ENCODE measurements at regions not wholly inside any gene's neighbourhood (a gene's known extent, or its start where the extent isn't known, plus 50 kb on each side); places are given as distances from the start of the nearest gene placed in this dataset.

DNA sequence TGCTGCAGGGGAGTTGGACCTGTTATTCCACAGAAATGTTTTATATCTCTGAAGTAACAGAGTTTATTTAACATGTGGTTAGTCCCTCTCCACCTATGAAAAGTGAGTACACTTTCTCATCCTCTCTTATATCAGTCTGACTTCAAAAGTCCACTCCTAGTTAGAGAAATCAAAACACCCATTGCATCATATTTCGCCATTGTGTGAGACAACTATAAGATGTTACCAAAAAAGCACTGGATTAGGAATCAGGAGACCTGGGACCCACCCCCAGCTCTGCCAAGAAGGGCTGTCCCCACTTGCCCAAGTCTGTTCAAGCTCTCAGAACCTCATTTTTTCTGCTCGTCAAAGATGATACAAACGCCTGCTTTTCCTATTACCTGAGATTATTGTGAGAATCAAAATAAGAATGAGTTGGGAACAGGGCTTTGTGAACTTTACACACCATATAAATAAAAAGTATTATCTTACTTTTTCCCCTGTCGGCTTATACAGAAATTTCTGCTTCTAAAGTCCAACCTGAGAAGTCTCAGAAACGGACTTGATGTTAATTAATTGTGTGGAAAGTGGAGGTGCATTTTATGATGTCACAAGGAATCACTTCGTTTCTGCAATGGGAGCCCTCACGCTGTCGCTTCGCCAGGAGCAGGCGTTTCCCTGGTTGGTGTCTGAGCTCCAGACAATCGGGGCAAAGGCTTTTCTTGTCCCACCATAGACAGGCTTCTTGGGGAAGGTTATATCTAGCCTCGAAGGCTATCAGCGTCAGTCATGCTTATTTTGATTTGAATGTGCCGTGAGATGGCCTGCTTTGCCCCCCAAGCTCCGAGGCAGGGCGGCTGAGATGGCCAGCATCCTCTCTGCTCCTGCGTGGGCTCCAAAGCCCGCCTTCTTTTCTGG, 89.6 kb upstream of the ZNF516 start:
- TF ChIP-seq, protein P1, sequence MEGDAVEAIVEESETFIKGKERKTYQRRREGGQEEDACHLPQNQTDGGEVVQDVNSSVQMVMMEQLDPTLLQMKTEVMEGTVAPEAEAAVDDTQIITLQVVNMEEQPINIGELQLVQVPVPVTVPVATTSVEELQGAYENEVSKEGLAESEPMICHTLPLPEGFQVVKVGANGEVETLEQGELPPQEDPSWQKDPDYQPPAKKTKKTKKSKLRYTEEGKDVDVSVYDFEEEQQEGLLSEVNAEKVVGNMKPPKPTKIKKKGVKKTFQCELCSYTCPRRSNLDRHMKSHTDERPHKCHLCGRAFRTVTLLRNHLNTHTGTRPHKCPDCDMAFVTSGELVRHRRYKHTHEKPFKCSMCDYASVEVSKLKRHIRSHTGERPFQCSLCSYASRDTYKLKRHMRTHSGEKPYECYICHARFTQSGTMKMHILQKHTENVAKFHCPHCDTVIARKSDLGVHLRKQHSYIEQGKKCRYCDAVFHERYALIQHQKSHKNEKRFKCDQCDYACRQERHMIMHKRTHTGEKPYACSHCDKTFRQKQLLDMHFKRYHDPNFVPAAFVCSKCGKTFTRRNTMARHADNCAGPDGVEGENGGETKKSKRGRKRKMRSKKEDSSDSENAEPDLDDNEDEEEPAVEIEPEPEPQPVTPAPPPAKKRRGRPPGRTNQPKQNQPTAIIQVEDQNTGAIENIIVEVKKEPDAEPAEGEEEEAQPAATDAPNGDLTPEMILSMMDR (conservative IDR thresholded peaks at IDR 0.05; ENCODE audit: low read depth, low read length): no peak
- TF ChIP-seq RAD21 (IDR thresholded peaks at IDR 0.05; ENCODE audit: low read length) (no peak), RCOR1 (IDR thresholded peaks at IDR 0.05; ENCODE audit: insufficient replicate concordance, low read length) (no peak), POLR2A (IDR thresholded peaks at IDR 0.05; ENCODE audit: low read depth, low read length) (no peak)

Data from IMR-90 (cell line).